Duodenal mucosa (tissue), 2 donors: ENCODE measurements at regions not wholly inside any gene's neighbourhood (a gene's known extent, or its start where the extent isn't known, plus 50 kb on each side); places are given as distances from the start of the nearest gene placed in this dataset.

ENCODE experiments used
- H3K27ac ChIP-seq: one replicate; pipeline ENCODE4 v1.7.0; 2013; ENCODE audit warnings: low read depth, low read length
- H3K27me3 ChIP-seq, 2 donors: one replicate each; pipeline ENCODE4 v1.7.0; 2013; ENCODE audit warnings: low read length in 2 of 2, control low read depth in 1 of 2; ENCODE audit not compliant: insufficient read depth in 2 of 2, control insufficient read depth in 1 of 2
- H3K36me3 ChIP-seq, 2 donors: one replicate each; pipeline ENCODE4 v1.7.0; 2013; ENCODE audit warnings: low read length in 2 of 2, control low read depth in 1 of 2; ENCODE audit not compliant: insufficient read depth in 2 of 2, control insufficient read depth in 1 of 2
- H3K4me1 ChIP-seq, 2 donors: one replicate each; pipeline ENCODE4 v1.7.0; 2013; ENCODE audit warnings: low read length in 2 of 2, control low read depth in 1 of 2; ENCODE audit not compliant: insufficient read depth in 2 of 2, control insufficient read depth in 1 of 2
- H3K4me3 ChIP-seq, 2 donors: one replicate each; pipeline ENCODE4 v1.7.0; 2013; ENCODE audit warnings: low read length in 2 of 2, low read depth in 1 of 2
- H3K9ac ChIP-seq, 2 donors: one replicate each; pipeline ENCODE4 v1.7.0; 2013; ENCODE audit warnings: low read length in 2 of 2, low read depth in 1 of 2
- H3K9me3 ChIP-seq, 2 donors: one replicate each; pipeline ENCODE4 v1.7.0; 2013; ENCODE audit warnings: low read length in 2 of 2, control low read depth in 1 of 2; ENCODE audit not compliant: control insufficient read depth in 1 of 2

DNA sequence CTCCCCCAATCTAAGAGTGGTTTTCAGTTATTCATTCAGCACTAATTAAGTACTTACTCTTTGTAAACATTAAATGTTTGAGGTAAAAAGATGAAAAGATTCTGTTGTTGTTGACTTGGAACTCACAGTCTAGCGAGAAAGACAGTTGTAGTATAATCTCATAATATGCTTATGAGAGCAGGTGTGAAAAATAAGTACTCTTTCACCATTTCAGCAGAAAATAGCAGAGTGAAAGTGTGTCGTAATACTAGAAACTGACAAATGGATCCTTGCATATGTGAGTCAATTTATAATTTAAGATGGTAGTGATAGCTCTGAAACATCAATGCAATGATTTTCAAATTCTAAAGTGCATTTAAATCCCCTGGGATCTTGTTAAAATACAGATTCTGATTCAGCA is 618.8 kb upstream of the CCDC54 start:
- Histone ChIP-seq H3K4me1 (no peaks in the 10 kb centered on the region), H3K4me3 (no peak overlapping the region), H3K27ac (no peak overlapping the region), H3K36me3 (no peaks in the 10 kb centered on the region), H3K9ac (no peak overlapping the region), H3K9me3 (peaks cover 0 to 9% of the 10 kb centered on the region in 2 donors), H3K27me3 (no peaks in the 10 kb centered on the region)

DNA sequence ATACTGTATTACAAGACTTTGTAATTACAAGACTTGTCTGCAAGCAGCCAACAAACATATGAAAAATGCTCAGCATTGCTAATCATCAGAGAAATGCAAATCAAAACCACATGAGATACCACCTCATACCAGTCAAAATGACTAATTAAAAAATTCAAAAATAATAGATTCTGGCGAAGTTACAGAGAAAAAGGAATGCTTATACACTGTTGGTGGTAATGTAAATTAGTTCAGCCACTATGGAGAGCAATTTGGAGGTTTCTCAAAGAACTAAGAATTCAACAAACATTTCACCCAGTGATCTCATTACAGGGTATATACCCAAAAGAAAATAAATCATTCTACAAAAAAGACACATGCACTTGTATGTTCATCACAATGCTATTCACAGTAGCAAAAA is 617.5 kb upstream of the CCDC54 start:
- Histone ChIP-seq H3K36me3 (no peaks in the 10 kb centered on the region), H3K4me3 (no peak overlapping the region), H3K9me3 (peaks cover 0 to 9% of the 10 kb centered on the region in 2 donors), H3K9ac (no peak overlapping the region), H3K4me1 (no peaks in the 10 kb centered on the region), H3K27me3 (no peaks in the 10 kb centered on the region), H3K27ac (no peak overlapping the region)

DNA sequence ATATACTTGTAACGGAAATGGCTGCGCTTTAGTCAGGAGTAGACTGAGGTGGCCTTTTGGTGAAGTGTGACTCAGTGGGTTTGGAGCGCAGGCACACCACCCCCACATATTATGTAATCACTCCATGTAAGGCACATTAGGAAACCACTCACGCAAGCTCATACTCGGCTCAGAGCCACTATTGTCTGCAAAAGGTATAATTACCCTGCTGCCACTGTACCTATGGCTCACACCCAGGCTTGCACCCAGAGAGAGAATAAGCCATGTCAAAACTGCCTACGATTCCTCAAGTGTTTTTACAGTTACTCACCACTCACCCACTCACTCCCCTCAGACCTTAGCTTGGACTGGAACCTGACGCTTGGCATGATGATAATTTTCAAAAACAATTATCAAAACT is 611.9 kb upstream of the CCDC54 start:
- Histone ChIP-seq H3K27ac (no peak overlapping the region), H3K27me3 (no peaks in the 10 kb centered on the region), H3K36me3 (no peaks in the 10 kb centered on the region), H3K9ac (no peak overlapping the region), H3K4me1 (no peaks in the 10 kb centered on the region), H3K9me3 (no peaks in the 10 kb centered on the region), H3K4me3 (no peak overlapping the region)

DNA sequence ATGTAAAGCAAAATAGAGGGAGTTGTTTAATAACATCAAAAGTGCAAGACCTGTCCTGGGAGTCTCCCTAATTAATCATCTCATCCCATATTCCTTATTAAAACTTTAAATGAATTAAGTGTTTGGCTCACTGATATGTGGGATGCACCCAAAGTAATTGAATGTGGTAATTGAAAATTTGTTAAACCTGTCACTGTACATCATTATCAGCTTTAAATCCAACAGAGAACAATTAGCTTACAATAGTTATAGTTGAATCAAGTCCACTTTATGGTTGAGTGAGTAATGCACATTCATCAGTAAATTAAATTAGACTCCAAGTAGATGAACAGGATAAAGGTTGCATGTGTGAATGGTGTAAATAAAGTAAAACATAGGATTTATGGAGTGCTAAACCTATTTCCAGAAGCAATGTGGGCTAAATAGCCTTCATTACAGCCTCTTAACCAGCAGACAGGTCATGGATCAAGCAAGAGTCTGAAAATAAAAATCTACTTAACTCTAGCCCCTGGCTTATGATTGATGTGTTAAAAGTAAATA is 608.2 kb upstream of the CCDC54 start:
- H3K27ac ChIP-seq: no peak overlapping the region
- H3K4me1 ChIP-seq: no peaks in the 10 kb centered on the region
- H3K4me3 ChIP-seq: no peak overlapping the region
- no peak overlapping the region for H3K9ac ChIP-seq
- no peaks in the 10 kb centered on the region for H3K9me3 ChIP-seq
- H3K27me3 ChIP-seq: no peaks in the 10 kb centered on the region
- H3K36me3 ChIP-seq: no peaks in the 10 kb centered on the region

DNA sequence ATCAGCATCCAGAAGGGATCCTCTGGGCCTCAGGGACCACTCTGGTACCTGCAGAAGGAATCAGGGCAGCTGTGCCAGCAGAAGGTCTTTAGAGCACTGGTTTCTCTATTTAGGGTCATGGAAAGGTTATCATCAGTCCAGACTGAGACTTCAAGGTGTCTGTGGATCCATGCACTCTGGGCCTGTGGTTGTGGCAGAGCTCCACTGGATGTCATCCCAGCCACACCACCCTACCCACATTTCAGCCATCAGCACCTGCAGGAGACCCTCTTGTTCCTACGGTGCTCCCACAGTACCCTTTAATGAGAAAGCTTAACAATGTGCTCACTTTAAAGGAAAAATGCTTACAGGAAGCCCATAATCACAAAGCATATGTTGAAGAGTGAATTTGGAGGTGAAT is 603.4 kb upstream of the CCDC54 start:
- no peaks in the 10 kb centered on the region for H3K9me3 ChIP-seq
- no peaks in the 10 kb centered on the region for H3K36me3 ChIP-seq
- no peaks in the 10 kb centered on the region for H3K4me1 ChIP-seq
- H3K4me3 ChIP-seq: no peak overlapping the region
- H3K9ac ChIP-seq: no peak overlapping the region
- no peaks in the 10 kb centered on the region for H3K27me3 ChIP-seq
- H3K27ac ChIP-seq: no peak overlapping the region

DNA sequence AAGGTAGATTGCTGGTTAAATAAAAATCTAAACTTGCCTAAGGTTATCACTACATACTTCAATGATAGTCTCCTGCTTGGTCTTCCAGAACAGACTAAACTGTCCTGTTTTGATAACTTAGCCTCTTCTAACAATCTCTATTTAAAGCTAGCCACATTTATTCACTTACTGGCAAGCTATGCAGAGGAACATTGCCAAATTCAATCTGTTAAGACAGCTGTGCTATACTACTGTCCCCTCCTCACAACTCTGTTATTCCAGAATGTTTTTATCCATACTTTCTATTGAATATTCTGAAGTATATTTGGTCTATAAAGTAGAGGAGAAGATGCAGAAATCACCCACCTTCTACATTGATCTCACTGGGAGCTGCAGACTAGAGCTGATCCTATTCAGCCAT is 594.0 kb upstream of the CCDC54 start:
- Histone ChIP-seq H3K9me3 (peaks cover 0 to 9% of the 10 kb centered on the region in 2 donors), H3K4me3 (no peak overlapping the region), H3K4me1 (no peaks in the 10 kb centered on the region), H3K27me3 (no peaks in the 10 kb centered on the region), H3K36me3 (no peaks in the 10 kb centered on the region), H3K9ac (no peak overlapping the region), H3K27ac (no peak overlapping the region)

DNA sequence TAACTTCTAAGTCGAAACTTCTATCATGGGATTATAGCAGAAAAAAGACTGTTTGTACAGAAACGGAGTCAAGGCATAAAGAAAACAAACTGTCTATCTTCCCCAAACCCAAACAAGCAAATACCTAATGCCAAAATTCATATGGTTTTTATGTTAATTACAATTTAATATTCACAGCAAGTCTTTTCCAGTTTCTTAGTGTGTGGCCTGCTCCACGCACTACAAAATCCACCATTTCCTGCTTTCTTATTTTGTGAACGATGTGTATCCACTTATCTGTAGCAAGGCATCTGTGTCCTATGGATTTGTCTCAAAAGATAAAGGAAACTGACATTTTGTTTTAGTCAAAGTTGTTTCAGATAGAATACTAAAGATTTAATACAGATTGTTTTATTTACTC is 588.0 kb upstream of the CCDC54 start:
- Histone ChIP-seq H3K4me1 (no peaks in the 10 kb centered on the region), H3K4me3 (no peak overlapping the region), H3K36me3 (no peaks in the 10 kb centered on the region), H3K27ac (no peak overlapping the region), H3K9ac (no peak overlapping the region), H3K9me3 (peaks cover 2 to 9% of the 10 kb centered on the region in 2 donors), H3K27me3 (no peaks in the 10 kb centered on the region)

DNA sequence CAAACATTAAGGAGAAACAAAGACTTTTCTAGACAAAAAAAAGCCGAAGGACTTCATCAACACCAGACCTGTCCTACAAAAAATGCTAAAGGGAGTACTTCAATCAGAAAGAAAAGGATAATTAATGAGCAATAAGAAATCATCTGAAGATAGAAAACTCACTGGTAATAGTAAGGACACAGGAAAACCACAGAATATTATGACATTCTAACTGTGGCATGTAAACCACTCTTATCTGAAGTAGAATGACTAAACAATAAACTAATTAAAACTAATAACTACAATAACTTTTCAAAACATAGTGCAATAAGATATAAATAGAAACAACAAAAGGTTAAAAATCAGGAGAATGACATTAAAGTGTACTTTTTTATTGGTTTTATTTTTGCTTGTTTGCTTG is 584.5 kb upstream of the CCDC54 start:
- Histone ChIP-seq H3K27me3 (no peaks in the 10 kb centered on the region), H3K4me1 (no peaks in the 10 kb centered on the region), H3K9ac (no peak overlapping the region), H3K36me3 (no peaks in the 10 kb centered on the region), H3K9me3 (peaks cover 0 to 2% of the 10 kb centered on the region in 2 donors), H3K4me3 (no peak overlapping the region), H3K27ac (no peak overlapping the region)

DNA sequence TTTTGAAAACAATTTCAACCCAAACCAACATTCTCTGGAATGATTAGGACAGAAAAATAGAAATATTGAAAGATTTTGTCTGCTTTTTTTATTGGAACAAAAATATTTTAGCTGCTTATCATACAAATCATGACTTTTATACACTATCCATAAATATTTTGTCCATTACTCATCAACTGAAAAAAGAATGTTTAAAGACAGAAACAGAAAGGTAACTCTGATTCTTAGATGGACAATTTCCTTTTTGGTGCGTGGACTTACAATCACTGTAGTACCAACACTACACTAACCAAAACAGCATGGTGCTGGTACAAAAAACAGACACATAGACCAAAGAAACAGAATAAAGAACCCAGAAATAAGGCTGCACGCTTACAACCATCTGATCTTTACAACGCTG is 582.8 kb upstream of the CCDC54 start:
- no peak overlapping the region for H3K4me3 ChIP-seq
- H3K27ac ChIP-seq: no peak overlapping the region
- no peaks in the 10 kb centered on the region for H3K27me3 ChIP-seq
- H3K9me3 ChIP-seq: no peaks in the 10 kb centered on the region
- no peak overlapping the region for H3K9ac ChIP-seq
- H3K4me1 ChIP-seq: no peaks in the 10 kb centered on the region
- H3K36me3 ChIP-seq: no peaks in the 10 kb centered on the region

DNA sequence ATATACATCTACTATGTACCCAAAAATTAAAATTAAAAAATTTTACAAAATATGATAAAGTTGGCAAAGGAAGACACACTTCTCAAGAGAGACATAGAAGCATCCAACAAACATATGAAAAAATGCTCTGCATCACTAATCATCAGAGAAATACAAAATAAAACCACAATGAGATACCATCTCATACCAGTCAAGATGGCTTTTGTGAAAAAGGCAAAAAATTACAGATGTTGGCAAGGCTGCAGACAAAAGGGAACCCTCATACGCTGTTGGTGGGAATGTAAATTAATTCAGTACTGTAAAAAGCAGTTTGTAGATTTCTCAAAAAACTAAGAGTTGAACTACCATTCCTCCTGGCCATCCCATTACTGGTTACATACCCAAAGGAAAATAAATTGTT is 581.7 kb upstream of the CCDC54 start:
- Histone ChIP-seq H3K27me3 (no peaks in the 10 kb centered on the region), H3K27ac (no peak overlapping the region), H3K9ac (no peak overlapping the region), H3K36me3 (no peaks in the 10 kb centered on the region), H3K4me1 (no peaks in the 10 kb centered on the region), H3K9me3 (no peaks in the 10 kb centered on the region), H3K4me3 (no peak overlapping the region)

DNA sequence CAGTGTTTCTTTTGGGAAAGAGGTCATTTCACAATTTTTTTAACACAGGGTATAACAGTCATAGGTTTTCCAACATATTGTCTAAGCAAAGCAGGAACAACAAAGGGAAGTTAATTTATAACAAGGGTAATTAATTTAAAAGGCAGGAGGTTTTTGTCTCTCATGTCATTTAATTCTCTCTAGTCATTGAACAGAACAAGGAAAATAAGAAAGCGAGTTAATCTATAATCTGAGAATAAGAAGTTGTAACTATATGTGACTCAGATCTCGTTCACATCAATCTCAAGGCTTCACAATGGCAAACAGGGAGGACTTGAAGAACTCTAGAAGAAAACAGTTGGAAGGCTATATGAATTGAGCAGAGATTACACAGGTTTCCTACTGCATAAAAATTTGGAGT is 579.8 kb upstream of the CCDC54 start:
- no peaks in the 10 kb centered on the region for H3K9me3 ChIP-seq
- no peaks in the 10 kb centered on the region for H3K27me3 ChIP-seq
- no peak overlapping the region for H3K4me3 ChIP-seq
- no peak overlapping the region for H3K9ac ChIP-seq
- no peaks in the 10 kb centered on the region for H3K4me1 ChIP-seq
- no peaks in the 10 kb centered on the region for H3K36me3 ChIP-seq
- H3K27ac ChIP-seq: no peak overlapping the region
